HepG2 (cell line): ENCODE measurements at regions not wholly inside any gene's neighbourhood (a gene's known extent, or its start where the extent isn't known, plus 50 kb on each side); places are given as distances from the start of the nearest gene placed in this dataset.

Experiments
- ATAC-seq: fragments of 200-7000 bp; cut with Tn5 transposase; 3 replicates; pipeline ENCODE4 v1.9.1; 2020; ENCODE audit warnings: mild to moderate bottlenecking, moderate library complexity
- BruUV-seq: library from RNA; stranded (reverse); fragments of 400-500 nt; replicated peaks from 2 replicates; lab custom pipeline; 2021; lab: Mats Ljungman, UMichigan
- CTCF ChIA-PET: fragments of 300-600 bp; formaldehyde crosslinking; extraction: SDS; loops from one replicate; lab custom pipeline; 2021; ENCODE audit warnings: low total read pairs, inconsistent platforms, low intra/inter-chr PET ratio; lab: Yijun Ruan, JAX
- POLR2A ChIA-PET: fragments of 350-600 bp; sonication (Branson Sonifier 250); formaldehyde crosslinking; loops from one replicate; lab custom pipeline; 2020; ENCODE audit warnings: antibody characterized with exemption, inconsistent platforms; lab: Yijun Ruan, JAX
- DNase-seq: peaks from one replicate; pipeline ENCODE4 v3.0.0-alpha.2; 2015; ENCODE audit warnings: low spot score
- FAIRE-seq: peaks from 3 replicates; lab custom pipeline; 2011; peaks lifted over from hg19 to GRCh38; lab: Jason Lieb, UNC
- H2AFZ ChIP-seq: one replicate; pipeline ENCODE4 v1.6.1; 2011; ENCODE audit warnings: low read length, inconsistent platforms
- H3K27ac ChIP-seq: fragments of 300-600 bp; 3 replicates; pipeline ENCODE4 v1.8.0; 2011; ENCODE audit warnings: mixed run types, mild to moderate bottlenecking, mixed read lengths, low read length, inconsistent platforms; ENCODE audit not compliant: insufficient read depth; ENCODE audit errors: extremely low read length
- H3K27me3 ChIP-seq, 2 experiments: fragments of 200-600 bp in 1 of 2; 2 replicates in 1 of 2; 3 replicates in 1 of 2; pipeline versions ENCODE4 v1.6.0 to v1.8.0; 2011; ENCODE audit warnings: low read length in 2 of 2, mild to moderate bottlenecking in 2 of 2, moderate library complexity in 2 of 2, inconsistent platforms in 1 of 2; ENCODE audit not compliant: insufficient read depth in 2 of 2, control insufficient read depth in 1 of 2
- H3K36me3 ChIP-seq, 2 experiments: fragments of 200-600 bp in 1 of 2; replicated peaks in 1 of 2; 2 replicates in 1 of 2; 3 replicates in 1 of 2; pipeline versions ENCODE4 v1.5.1 to v1.8.0; 2011; ENCODE audit warnings: low read length in 2 of 2, inconsistent platforms in 1 of 2; ENCODE audit not compliant: insufficient read depth in 2 of 2, control insufficient read depth in 1 of 2
- H3K4me1 ChIP-seq: 2 replicates; pipeline ENCODE4 v1.5.1; 2012; ENCODE audit warnings: low read length, inconsistent platforms; ENCODE audit not compliant: insufficient read depth
- H3K4me2 ChIP-seq: 2 replicates; pipeline ENCODE4 v1.6.0; 2011; ENCODE audit warnings: low read depth, low read length, inconsistent platforms
- H3K4me3 ChIP-seq, 3 experiments: fragments of 200-600 bp in 1 of 3; sonication (generic), shearing (Covaris generic) in 1 of 3; replicated peaks in 1 of 3; 2 replicates each; pipeline ENCODE4 v1.5.1; 2011 to 2016; ENCODE audit warnings: low read length in 3 of 3, inconsistent platforms in 2 of 3, low read depth in 2 of 3, mild to moderate bottlenecking in 2 of 3, control low read depth in 1 of 3, mixed read lengths in 1 of 3; ENCODE audit not compliant: insufficient read depth in 1 of 3
- H3K79me2 ChIP-seq: one replicate; pipeline ENCODE4 v1.6.1; 2011; ENCODE audit warnings: low read length, inconsistent platforms; ENCODE audit not compliant: insufficient read depth
- H3K9ac ChIP-seq: 2 replicates; pipeline ENCODE4 v1.6.0; 2011; ENCODE audit warnings: mild to moderate bottlenecking, low read depth, low read length, inconsistent platforms; ENCODE audit not compliant: insufficient read depth
- H3K9me3 ChIP-seq: 2 replicates; pipeline ENCODE4 v1.5.1; 2012; ENCODE audit warnings: mild to moderate bottlenecking, low read length
- H4K20me1 ChIP-seq: 2 replicates; pipeline ENCODE4 v1.6.0; 2011; ENCODE audit warnings: inconsistent platforms, mild to moderate bottlenecking, low read length, moderate library complexity; ENCODE audit not compliant: insufficient read depth
- ATF4 ChIP-seq, 2 experiments: fragments of 450-650 bp in 1 of 2; sonication (generic) in 1 of 2; formaldehyde crosslinking; IDR thresholded peaks; 2 replicates each; pipeline versions ENCODE4 v1.5.0 to v1.8.0; 2020 to 2022; ENCODE audit warnings: mild to moderate bottlenecking in 1 of 2, missing genetic modification reagents in 1 of 2
- CTCF ChIP-seq: sonication (generic); formaldehyde crosslinking; IDR thresholded peaks from 2 replicates; pipeline ENCODE4 v1.5.0; 2020; ENCODE audit warnings: mild to moderate bottlenecking, missing genetic modification reagents, moderate library complexity
- MIXL1 ChIP-seq: IDR thresholded peaks from 2 replicates; pipeline ENCODE4 v1.6.1; 2016
- PAF1 ChIP-seq: IDR thresholded peaks from 2 replicates; pipeline ENCODE4 v1.6.1; 2016; ENCODE audit warnings: missing genetic modification reagents, missing compliant biosample characterization
- RAD21 ChIP-seq: fragments of 450-650 bp; formaldehyde crosslinking; IDR thresholded peaks from 2 replicates; pipeline ENCODE4 v1.5.0; 2020; ENCODE audit warnings: mild to moderate bottlenecking
- RBAK ChIP-seq: sonication (generic); formaldehyde crosslinking; IDR thresholded peaks from 2 replicates; pipeline ENCODE4 v1.5.1; 2020; ENCODE audit warnings: mild to moderate bottlenecking, missing genetic modification reagents
- SMC3 ChIP-seq: IDR thresholded peaks from 2 replicates; pipeline ENCODE4 v1.6.1; 2011; ENCODE audit warnings: low read length, improper control_type of control experiment
- SSRP1 ChIP-seq: IDR thresholded peaks from 2 replicates; pipeline ENCODE4 v1.6.1; 2016; ENCODE audit warnings: control low read depth
- STAG1 ChIP-seq: sonication (generic); formaldehyde crosslinking; IDR thresholded peaks from 2 replicates; pipeline ENCODE4 v1.4.0; 2020; ENCODE audit warnings: missing genetic modification reagents
- XRCC5 ChIP-seq: fragments of 200-400 bp; formaldehyde crosslinking; optimal IDR thresholded peaks from 2 replicates; pipeline ENCODE3; 2017; ENCODE audit warnings: mild to moderate bottlenecking, low read length
- ZNF275 ChIP-seq: sonication (generic); formaldehyde crosslinking; IDR thresholded peaks from 2 replicates; pipeline ENCODE4 v1.8.0; 2022; ENCODE audit warnings: missing genetic modification reagents, mild to moderate bottlenecking, inconsistent platforms, borderline replicate concordance
- ZNF281 ChIP-seq: sonication (generic); formaldehyde crosslinking; IDR thresholded peaks from 2 replicates; pipeline ENCODE4 v1.4.0; 2020; ENCODE audit warnings: missing genetic modification reagents, borderline replicate concordance
- WGBS: methylation state at CpG from one replicate; pipeline ENCODE4 v1.1.6; 2017; ENCODE audit warnings: low lambda C conversion rate; 5-methylcytosine and 5-hydroxymethylcytosine counted together
- in situ Hi-C: cut with HindIII; loops from 2 replicates; pipeline ENCODE4 v1.10.0; 2017; ENCODE audit warnings: low pct_unique_long_range_greater_than_20kb; ENCODE audit not compliant: extremely low pct_ligation_motif_present
- intact Hi-C: fragments of 100-400 bp; cut with micrococcal nuclease; formaldehyde crosslinking; loops from one replicate; pipeline ENCODE4 v1.10.0; 2022; ENCODE audit not compliant: unreplicated experiment

- 2% methylated on average over 6 of the region's 6 CpGs for WGBS
- H3K4me2 ChIP-seq: no peak overlapping the region
- H3K4me3 ChIP-seq: no peak overlapping the region
- no TSS peak for BruUV-seq
- ChIA-PET POLR2A (no interaction called here), CTCF (interaction anchor here (0.7 to 1.5 kb wide), 3 partner anchors 557 to 1416 kb away, joined by 3 to 4 read pairs (median 3); no protein-coding TSS in a partner anchor)
- no peak overlapping the region for H3K27ac ChIP-seq
- H4K20me1 ChIP-seq: no peaks in the 10 kb centered on the region
- no peaks in the 10 kb centered on the region for H3K4me1 ChIP-seq
- H3K9me3 ChIP-seq: peaks cover 11% of the 10 kb centered on the region
- peak; percentile 53 for DNase-seq
- intact Hi-C loops (loop anchor here (1.0 to 10.0 kb wide), 4 partner anchors 558 to 1415 kb away; no protein-coding TSS in a partner anchor), in situ Hi-C loops (no loop called here)
- ATAC-seq: peak; percentile 98
- H2AFZ ChIP-seq: no peak overlapping the region
- no peaks in the 10 kb centered on the region for H3K36me3 ChIP-seq
- no peak overlapping the region for H3K9ac ChIP-seq
- peak; percentile 84 for TF ChIP-seq STAG1 (CRISPR knock-in tag)
- TF ChIP-seq CTCF (CRISPR knock-in tag): peak; percentile 85
- TF ChIP-seq RBAK (CRISPR knock-in tag): peak; percentile 98
- no peak for TF ChIP-seq ZNF275
- no peak for TF ChIP-seq SSRP1 (CRISPR knock-in tag)
- TF ChIP-seq ZNF281 (CRISPR knock-in tag): peak; percentile 78; the same call in 1 of the 2 replicates
- no peak for TF ChIP-seq PAF1 (CRISPR knock-in tag)
- TF ChIP-seq SMC3: peak; percentile 35; the same call in 1 of the 2 replicates
- TF ChIP-seq XRCC5: peak; percentile 47
- TF ChIP-seq MIXL1: no peak
- peak; percentile 68 for TF ChIP-seq RAD21 (CRISPR knock-in tag)
- 0 out of 4 replicates have a peak, but pooled peaks of 1 of the 2 experiments have one; percentile 23 for TF ChIP-seq ATF4 (CRISPR knock-in tag; IDR thresholded peaks at IDR 0.05)
- no peaks in the 10 kb centered on the region for H3K27me3 ChIP-seq
- H3K79me2 ChIP-seq: no peaks in the 10 kb centered on the region
- peak; percentile 56 for FAIRE-seq
Observed at GRCh38 chr2:34012715-34013302, 413.7 kb upstream of the FAM98A start.
